ENCODE measurements at regions not wholly inside any gene's neighbourhood (a gene's known extent, or its start where the extent isn't known, plus 50 kb on each side); places are given as distances from the start of the nearest gene placed in this dataset.

GRCh38 chr4:14592950-14593349 lies 409.3 kb upstream of the CPEB2 start:
- DNase-seq = no peak

DNA sequence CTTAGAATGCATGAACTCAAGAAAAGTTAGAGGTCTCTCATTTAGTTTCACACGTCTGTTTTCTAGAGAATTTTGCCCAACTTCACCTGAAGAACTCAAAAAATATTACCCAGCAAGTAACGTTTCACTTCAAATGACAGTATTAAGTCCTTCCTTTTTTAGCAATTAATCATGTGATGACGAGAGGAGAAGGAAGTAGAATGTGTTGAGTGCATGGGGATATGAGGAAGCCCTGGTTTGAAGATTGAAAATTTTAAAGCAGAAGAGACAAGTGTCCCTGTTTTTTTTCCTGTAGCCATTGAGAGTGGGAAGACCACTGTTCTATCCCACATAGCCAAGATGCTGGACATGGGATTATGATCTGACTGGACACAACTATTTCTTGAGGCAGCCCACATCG lies 406.3 kb upstream of the CPEB2 start:
- DNase-seq = no peak

DNA sequence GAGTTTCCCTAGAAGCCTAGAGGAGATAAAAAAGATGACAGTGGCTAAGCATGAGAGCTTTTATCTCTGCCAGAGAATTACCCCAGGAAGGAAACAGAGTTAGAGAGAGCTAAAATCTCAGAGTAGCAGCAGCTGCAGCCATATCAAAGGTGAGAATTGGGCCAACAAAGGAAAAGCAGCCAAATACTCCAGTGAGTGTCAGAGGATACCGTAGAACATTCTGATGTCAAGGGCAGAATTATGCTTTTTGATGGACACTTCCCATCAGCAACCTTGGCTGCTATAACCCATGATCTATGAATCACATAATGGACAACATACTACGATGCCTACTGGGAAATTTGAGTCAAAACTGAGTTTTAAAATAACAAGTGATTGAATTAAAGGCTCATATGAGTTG lies 405.8 kb upstream of the CPEB2 start:
- DNase-seq = no peak

GRCh38 chr4:14596904-14597303 lies 405.4 kb upstream of the CPEB2 start:
- DNase-seq = no peak

GRCh38 chr4:14602206-14602605 lies 400.1 kb upstream of the CPEB2 start:
- DNase-seq = no peak

DNA sequence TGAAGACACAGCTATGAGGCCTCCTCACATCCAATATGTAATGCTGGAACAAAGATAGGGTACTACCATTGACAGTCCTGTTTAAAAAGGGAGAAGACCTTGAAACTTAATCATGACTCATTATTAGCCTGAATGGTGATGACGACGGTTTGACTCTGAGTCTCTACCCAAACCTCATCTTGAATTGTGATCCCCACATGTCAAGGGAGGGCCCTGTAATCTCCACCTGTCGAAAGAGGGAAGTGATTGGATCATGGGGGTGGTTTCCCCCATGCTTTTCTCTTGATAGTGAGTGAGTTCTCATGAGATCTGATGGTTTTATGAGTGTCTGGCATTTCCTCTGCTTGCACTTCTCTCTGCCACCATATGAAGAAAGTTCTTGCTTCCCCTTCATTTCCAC lies 395.3 kb upstream of the CPEB2 start:
- no peak for DNase-seq

GRCh38 chr4:14607578-14607977 lies 394.7 kb upstream of the CPEB2 start:
- DNase-seq = no peak

- DNase-seq = no peak
Measured at GRCh38 chr4:14608630-14609029, 393.7 kb upstream of the CPEB2 start.

DNA sequence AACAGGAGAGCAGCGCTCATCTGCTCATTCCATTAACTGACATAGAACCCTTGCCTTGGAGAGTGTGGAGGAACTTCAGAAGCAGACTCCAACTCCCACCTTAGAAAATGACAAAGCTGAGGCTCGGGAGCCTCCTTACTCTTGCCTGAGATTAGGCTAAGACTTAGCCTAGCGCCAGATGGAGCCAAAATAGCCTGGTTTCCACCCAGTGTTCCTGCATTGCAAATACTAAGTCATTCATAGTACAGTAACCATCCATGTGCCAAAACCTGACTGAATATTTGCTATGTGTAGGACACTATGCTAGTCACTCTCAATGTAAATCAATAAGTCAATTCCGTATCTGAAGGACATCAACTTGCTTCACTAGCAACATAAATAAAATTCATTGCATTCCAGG lies 387.4 kb upstream of the CPEB2 start:
- no peak for DNase-seq

- DNase-seq = no peak
Measured at GRCh38 chr4:14615671-14616070, 386.6 kb upstream of the CPEB2 start.

DNA sequence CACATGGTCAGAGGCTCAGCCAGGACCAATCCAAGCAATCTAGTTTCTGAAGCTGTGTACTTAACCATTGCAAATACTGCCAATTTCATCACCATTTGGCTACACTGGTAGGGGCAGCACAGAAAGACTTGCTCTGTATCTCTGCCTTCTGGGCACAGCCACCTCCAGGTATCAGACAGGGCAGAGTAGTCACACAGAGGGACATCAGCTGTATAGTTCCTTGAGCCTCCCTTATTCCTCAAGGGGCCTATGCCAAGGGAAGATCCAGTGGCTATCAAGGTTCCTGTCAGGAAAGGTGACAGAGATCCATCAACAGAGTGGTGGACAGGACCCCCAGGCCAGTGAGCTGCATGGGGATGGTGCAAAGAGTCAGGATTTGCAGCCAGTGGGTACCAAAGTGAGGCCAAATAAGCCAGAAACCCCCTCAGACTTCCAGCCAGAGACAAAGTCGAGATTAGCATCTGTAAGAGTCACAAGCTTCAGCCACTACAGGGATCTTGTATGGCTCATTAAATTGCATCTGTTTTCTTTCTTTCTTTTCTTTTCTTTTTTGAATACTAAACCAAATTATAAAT lies 381.6 kb upstream of the CPEB2 start:
- DNase-seq = no peak

DNA sequence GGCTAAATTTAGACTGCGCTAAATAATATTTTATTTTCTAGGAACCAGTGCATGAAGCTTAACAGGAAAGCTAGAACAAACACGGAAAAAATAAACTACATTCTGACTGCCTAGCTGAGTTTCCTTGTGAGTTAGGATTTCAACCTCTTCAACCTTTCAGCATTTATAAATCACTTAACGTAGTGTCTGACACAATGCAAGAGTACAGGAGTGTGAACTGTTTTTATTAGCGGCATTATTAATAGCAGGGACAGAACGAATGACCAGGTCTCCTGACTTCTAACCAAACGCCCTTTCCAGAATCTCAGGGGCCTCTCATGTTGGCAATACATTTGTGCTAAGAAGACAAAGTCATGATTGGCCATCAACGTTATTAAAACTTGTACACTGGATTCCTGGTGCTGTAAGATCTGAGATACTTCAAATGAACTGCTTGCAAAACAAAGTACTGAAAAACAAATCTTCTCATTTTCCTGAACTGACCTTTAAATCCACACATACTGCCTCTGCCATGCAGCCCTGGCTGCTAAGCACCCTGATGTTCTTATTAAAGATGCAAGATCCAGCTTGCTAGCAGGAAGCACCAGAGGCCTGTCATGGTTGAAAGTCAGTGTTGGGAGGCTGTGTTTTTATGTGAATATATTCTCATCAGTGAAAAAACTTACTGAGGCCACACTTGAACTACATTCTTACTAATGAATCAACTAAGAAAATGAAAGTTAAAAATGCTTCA lies 380.4 kb upstream of the CPEB2 start:
- no peak for DNase-seq

DNA sequence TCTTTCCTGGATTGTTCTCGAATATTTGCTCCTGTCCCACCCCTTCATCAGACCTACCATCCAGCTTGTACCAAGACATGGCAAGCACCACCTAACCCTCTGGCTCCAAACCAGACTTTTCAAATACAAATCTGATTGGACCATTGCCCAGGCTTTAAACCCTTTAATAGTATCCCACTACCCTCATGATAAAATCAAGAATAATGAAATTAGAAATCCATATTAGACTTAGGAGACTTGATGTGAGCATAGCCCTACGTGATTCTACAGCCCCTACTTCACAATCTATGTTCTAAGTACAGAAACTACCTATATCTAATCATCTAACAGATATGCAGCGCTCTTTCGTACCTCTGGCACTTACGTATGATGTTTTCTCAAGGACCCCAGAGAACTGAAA lies 375.2 kb upstream of the CPEB2 start:
- no peak for DNase-seq

DNA sequence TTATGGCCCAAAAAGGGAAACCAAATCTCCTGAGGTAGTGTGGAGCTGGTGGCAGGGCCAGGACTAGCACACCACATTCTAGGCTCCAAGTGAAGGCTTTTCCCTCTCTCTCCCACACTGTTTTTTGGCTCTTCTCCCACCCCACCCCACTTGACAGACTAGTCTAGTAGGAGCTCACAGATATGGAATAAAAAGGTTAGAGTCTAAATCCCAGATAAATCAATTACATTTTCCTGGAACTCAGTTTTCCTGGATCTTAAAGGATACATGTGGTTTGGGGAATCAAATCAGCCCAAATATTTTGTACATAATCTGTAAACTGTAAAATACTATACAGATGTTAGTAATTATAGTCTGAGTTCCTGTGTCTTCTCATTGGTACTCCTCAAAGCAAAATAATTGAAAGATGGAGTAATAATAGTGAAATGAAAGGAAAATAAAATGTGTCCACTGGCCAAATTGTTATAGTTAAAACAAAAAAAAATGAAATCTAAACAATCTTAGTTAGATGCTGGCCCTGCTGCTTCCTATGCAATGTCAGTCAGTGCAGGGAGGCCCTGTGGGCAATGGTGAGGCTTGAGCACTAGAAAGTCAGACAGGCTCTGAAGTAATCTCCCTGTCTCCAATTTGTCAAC lies 370.4 kb upstream of the CPEB2 start:
- no peak for DNase-seq

DNA sequence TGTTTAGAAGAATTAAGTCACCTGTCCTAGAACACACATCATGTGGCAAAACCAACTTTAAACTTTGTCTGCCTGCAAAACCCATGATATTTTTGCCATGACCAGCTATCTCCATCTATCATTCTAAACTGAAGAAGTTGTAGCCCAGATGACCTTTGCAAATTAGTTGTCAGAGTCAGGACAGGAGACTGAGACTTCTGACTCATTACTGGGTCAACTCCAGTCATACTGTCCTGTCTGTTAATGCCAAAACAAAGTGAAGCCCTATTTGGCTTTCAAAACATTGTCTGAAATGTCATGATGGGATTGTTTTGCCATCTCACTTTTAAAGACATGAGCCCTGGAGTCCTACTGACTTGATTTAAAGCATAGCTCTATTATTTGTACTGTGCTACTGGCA lies 365.7 kb upstream of the CPEB2 start:
- no peak for DNase-seq

- DNase-seq = no peak
Measured at GRCh38 chr4:14640476-14640875, 361.8 kb upstream of the CPEB2 start.

- DNase-seq = no peak
Measured at GRCh38 chr4:14641871-14642270, 360.4 kb upstream of the CPEB2 start.

DNA sequence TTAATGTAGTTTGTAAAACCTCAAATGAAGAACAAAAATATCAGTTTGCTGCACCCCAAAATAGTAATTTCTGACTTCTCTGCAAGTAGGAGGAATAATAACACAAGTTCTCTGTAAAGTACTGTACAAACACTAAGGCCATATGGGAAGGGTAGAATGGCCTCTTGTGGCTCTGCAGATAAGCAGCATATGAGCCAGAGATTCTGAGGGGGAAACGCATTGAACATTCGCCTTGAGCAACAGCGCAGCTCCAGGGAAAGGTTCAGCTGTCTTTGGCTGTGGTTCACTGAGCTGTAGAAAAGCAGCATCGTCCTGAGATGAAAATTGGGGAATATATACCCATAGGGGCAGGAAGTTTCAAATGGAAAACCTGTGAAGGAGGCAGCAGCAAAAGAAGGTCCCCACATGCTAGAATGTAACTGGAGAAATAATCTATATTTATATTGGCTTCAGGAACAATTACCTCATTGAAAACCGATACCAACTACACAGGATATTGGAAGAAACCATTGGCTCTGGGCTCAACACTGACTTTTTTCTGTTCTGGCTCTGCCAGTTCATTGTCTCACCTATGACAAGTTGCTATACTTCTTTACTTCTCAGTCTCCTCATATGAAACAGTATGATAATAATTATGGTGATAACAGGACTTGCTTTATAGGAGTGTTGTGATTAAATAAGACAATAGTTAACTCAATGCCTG lies 357.6 kb upstream of the CPEB2 start:
- DNase-seq = no peak

GRCh38 chr4:14646831-14647230 lies 355.4 kb upstream of the CPEB2 start:
- DNase-seq = no peak

DNA sequence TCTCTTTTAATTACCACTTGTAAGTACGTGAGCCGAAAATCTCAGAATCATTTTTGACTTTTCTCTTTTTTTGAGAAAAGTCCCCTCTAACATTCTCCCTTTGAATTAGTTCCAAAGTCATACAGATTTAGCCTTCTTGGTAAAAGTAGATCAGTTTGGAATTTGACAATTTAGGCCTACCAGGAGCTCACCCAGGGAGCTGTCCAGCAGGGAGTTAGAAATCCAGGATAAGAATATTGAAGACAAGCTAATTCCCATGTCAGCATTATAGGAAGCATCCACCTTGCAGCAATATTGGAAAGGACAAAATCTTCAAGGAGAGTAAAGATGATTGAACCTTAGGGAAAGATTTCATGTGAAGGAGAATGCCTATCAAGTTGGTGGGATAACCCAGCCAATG lies 352.2 kb upstream of the CPEB2 start:
- no peak for DNase-seq

- DNase-seq = no peak
Measured at GRCh38 chr4:14652522-14652921, 349.8 kb upstream of the CPEB2 start.

DNA sequence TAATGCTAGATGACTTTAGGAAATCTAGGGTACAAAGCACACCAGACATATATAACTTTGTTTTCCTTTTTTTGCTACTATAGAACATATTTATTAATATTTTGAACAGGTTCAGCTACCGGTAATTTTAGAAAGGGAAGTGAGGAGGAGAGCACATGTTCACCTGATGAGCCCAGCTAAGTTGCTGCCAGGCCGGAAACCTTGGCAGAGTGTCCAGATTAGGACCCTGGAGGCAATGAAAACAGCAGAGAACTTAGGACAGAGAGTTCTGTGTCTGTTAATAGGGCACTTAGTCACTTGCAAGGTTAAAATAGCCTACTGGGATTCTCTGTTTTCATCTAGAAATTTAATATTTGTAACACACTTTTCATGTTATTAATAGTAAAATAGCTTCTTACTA lies 348.9 kb upstream of the CPEB2 start:
- no peak for DNase-seq

GRCh38 chr4:14659286-14659685 lies 343.0 kb upstream of the CPEB2 start:
- no peak for DNase-seq

- no peak for DNase-seq
Measured at GRCh38 chr4:14667624-14668151, 334.6 kb upstream of the CPEB2 start.
